Stimulated activated naive B cell treated with anti-CD40 and anti-IgM and Interleukin-4, amounts not matched to agents 10 μg/mL and 1 μg/mL and 100 μg/mL, for 72 hours (primary cell): ENCODE measurements at regions not wholly inside any gene's neighbourhood (a gene's known extent, or its start where the extent isn't known, plus 50 kb on each side); places are given as distances from the start of the nearest gene placed in this dataset.

Experiments used
- ATAC-seq, 2 donors: fragments of 150-1000 bp; cut with Tn5 transposase; replicated peaks; 2 replicates each; pipeline ENCODE4 v1.10.0; 2021; ENCODE audit warnings: moderate library complexity in 1 of 2
- DNase-seq: peaks from one replicate; pipeline ENCODE4 v3.0.0; 2021
- H3K27ac Mint-ChIP-seq: one replicate; pipeline ENCODE4 v1.8.0; 2022; ENCODE audit warnings: mild to moderate bottlenecking, mixed read lengths
- H3K27me3 Mint-ChIP-seq, 2 donors: one replicate each; pipeline ENCODE4 v1.8.0; 2022; ENCODE audit warnings: mixed read lengths in 2 of 2
- H3K36me3 Mint-ChIP-seq, 2 donors: one replicate each; pipeline ENCODE4 v1.8.0; 2022; ENCODE audit warnings: mixed read lengths in 2 of 2, mild to moderate bottlenecking in 1 of 2
- H3K4me1 Mint-ChIP-seq, 2 donors: one replicate each; pipeline ENCODE4 v1.8.0; 2022; ENCODE audit warnings: mixed read lengths in 2 of 2, mild to moderate bottlenecking in 1 of 2
- H3K4me3 Mint-ChIP-seq, 2 donors: one replicate each; pipeline ENCODE4 v1.8.0; 2022; ENCODE audit warnings: mild to moderate bottlenecking in 2 of 2, mixed read lengths in 2 of 2, moderate library complexity in 1 of 2
- H3K9me3 Mint-ChIP-seq, 2 donors: one replicate each; pipeline ENCODE4 v1.8.0; 2022; ENCODE audit warnings: mixed read lengths in 2 of 2, mild to moderate bottlenecking in 1 of 2

- no peak for ATAC-seq
- DNase-seq, result no peak
- Mint-ChIP-seq H3K9me3 (peaks cover 3 to 10% of the 10 kb centered on the region in 2 donors), H3K27me3 (no peaks in the 10 kb centered on the region), H3K4me1 (no peaks in the 10 kb centered on the region), H3K36me3 (no peaks in the 10 kb centered on the region), H3K4me3 (no peak overlapping the region), H3K27ac (no peak overlapping the region)
Measured at GRCh38 chr4:134328741-134329140, 127.2 kb upstream of the PABPC4L start.

GRCh38 chr4:134327274-134328122, 125.9 kb upstream of the PABPC4L start:
- ATAC-seq, result no peak
- H3K36me3 Mint-ChIP-seq, result no peaks in the 10 kb centered on the region
- no peaks in the 10 kb centered on the region for H3K4me1 Mint-ChIP-seq
- DNase-seq, result no peak
- H3K9me3 Mint-ChIP-seq, result peaks cover 3 to 10% of the 10 kb centered on the region in 2 donors
- no peaks in the 10 kb centered on the region for H3K27me3 Mint-ChIP-seq
- no peak overlapping the region for H3K27ac Mint-ChIP-seq
- H3K4me3 Mint-ChIP-seq, result no peak overlapping the region

GRCh38 chr4:134326866-134327265, 125.3 kb upstream of the PABPC4L start:
- H3K9me3 Mint-ChIP-seq, result peaks cover 3 to 10% of the 10 kb centered on the region in 2 donors
- H3K36me3 Mint-ChIP-seq, result no peaks in the 10 kb centered on the region
- ATAC-seq (no peak), DNase-seq (no peak)
- H3K27ac Mint-ChIP-seq, result no peak overlapping the region
- H3K4me3 Mint-ChIP-seq, result no peak overlapping the region
- H3K4me1 Mint-ChIP-seq, result no peaks in the 10 kb centered on the region
- no peaks in the 10 kb centered on the region for H3K27me3 Mint-ChIP-seq

- Mint-ChIP-seq H3K4me3 (no peak overlapping the region), H3K9me3 (peaks cover 8 to 13% of the 10 kb centered on the region in 2 donors)
- ATAC-seq, result no peak
Measured at GRCh38 chr4:134324179-134324578, 122.6 kb upstream of the PABPC4L start.

DNA sequence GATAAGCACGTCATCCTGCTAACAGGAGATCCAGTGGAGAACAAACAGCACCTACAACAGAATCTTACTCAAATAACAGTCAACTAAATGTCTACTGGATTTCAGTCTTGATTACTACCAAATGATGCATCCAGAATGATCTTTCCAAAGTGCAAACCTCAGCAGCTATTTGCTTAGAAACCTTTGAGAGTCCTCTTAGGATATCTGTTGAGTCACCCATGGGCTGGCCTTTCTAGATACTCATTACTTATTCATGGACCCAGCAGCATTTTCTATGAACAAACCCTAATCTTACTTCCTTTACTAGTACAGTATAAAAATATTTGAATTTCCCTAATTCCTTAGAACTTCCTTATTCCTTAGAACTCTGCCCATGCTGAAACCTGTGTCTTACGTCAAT, 118.5 kb upstream of the PABPC4L start:
- DNase-seq, result no peak
- Mint-ChIP-seq H3K27me3 (no peaks in the 10 kb centered on the region), H3K4me3 (no peak overlapping the region), H3K27ac (no peak overlapping the region), H3K4me1 (no peaks in the 10 kb centered on the region), H3K36me3 (no peaks in the 10 kb centered on the region), H3K9me3 (peaks cover 8 to 9% of the 10 kb centered on the region in 2 donors)
- no peak for ATAC-seq

More at GRCh38 chr4:134324179-134324578, 122.6 kb upstream of the PABPC4L start:
- H3K4me1 Mint-ChIP-seq, result no peaks in the 10 kb centered on the region
- DNase-seq, result no peak
- H3K36me3 Mint-ChIP-seq, result no peaks in the 10 kb centered on the region
- H3K27ac Mint-ChIP-seq, result no peak overlapping the region
- no peaks in the 10 kb centered on the region for H3K27me3 Mint-ChIP-seq

DNA sequence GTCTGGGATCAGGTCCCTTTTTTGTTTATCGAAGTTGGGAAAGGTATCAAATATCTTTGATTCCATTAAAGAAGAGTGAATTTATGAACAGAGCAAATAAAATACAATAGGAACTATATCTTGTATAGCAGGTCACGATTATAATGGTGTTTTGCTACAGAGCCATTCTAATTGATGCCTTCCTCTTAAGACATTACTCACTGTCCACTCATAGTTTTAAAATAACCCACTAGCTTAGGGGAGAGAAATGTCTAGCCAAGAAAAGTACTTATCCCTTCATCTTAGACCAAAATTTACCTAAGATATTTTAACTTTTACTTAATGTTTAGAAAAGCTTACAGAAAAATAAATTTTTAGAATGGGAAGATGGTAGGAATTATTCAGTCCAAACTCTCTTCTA, 112.0 kb upstream of the PABPC4L start:
- H3K4me1 Mint-ChIP-seq, result no peaks in the 10 kb centered on the region
- H3K9me3 Mint-ChIP-seq, result peaks cover 3 to 6% of the 10 kb centered on the region in 2 donors
- DNase-seq (no peak), ATAC-seq (no peak)
- H3K36me3 Mint-ChIP-seq, result no peaks in the 10 kb centered on the region
- H3K27me3 Mint-ChIP-seq, result no peaks in the 10 kb centered on the region
- H3K4me3 Mint-ChIP-seq, result no peak overlapping the region
- no peak overlapping the region for H3K27ac Mint-ChIP-seq

DNA sequence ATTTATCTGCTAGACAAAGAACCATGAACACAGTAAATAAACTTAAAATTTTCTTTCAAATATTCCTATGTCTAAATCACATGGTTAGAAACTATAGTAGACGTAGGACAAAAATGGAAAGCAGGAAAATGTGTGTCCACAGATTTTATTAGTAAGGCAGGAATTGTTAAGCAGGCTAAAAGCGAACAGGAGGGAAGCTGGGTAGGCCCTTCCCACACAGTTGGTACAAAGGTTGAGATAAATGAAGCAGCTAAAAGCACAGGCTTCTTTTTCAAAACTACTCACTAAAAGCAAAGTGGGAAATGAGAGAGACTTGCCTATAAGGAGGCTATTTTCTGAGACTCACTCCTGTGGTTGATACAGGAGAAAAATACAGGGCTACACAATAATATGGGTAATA, 108.1 kb upstream of the PABPC4L start:
- H3K27me3 Mint-ChIP-seq, result no peaks in the 10 kb centered on the region
- no peaks in the 10 kb centered on the region for H3K9me3 Mint-ChIP-seq
- no peak overlapping the region for H3K27ac Mint-ChIP-seq
- no peaks in the 10 kb centered on the region for H3K4me1 Mint-ChIP-seq
- no peak for ATAC-seq
- H3K36me3 Mint-ChIP-seq, result no peaks in the 10 kb centered on the region
- H3K4me3 Mint-ChIP-seq, result no peak overlapping the region
- no peak for DNase-seq

DNA sequence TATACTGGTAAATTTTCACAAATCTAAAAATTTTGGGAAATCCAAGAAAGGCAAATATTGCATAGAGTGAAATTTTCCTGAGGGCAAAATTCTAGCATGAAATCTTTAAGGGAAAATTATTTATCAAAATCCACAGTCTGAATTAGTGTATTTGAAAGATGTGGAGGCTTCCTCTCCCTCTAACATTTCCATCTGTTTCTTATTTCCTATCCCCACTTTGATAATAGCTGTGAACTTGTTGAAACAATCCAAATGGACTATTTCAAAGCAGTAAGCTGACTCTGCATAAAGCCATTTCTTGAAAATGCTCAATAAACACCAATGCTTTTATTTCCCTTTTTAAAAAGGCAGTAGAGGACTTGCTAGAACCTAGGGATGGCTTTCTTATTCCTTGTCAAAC, 107.3 kb upstream of the PABPC4L start:
- H3K27me3 Mint-ChIP-seq, result no peaks in the 10 kb centered on the region

GRCh38 chr4:134298313-134298712, 96.7 kb upstream of the PABPC4L start:
- no peaks in the 10 kb centered on the region for H3K36me3 Mint-ChIP-seq
- no peaks in the 10 kb centered on the region for H3K4me1 Mint-ChIP-seq
- H3K27ac Mint-ChIP-seq, result no peak overlapping the region
- no peaks in the 10 kb centered on the region for H3K27me3 Mint-ChIP-seq
- no peak for DNase-seq
- peaks cover 12 to 13% of the 10 kb centered on the region in 2 donors for H3K9me3 Mint-ChIP-seq
- ATAC-seq, result no peak
- H3K4me3 Mint-ChIP-seq, result no peak overlapping the region

More for the DNA sequence above, 107.3 kb upstream of the PABPC4L start:
- Mint-ChIP-seq H3K36me3 (no peaks in the 10 kb centered on the region), H3K4me3 (no peak overlapping the region), H3K4me1 (no peaks in the 10 kb centered on the region), H3K27ac (no peak overlapping the region), H3K9me3 (no peaks in the 10 kb centered on the region)
- ATAC-seq, result no peak
- no peak for DNase-seq

DNA sequence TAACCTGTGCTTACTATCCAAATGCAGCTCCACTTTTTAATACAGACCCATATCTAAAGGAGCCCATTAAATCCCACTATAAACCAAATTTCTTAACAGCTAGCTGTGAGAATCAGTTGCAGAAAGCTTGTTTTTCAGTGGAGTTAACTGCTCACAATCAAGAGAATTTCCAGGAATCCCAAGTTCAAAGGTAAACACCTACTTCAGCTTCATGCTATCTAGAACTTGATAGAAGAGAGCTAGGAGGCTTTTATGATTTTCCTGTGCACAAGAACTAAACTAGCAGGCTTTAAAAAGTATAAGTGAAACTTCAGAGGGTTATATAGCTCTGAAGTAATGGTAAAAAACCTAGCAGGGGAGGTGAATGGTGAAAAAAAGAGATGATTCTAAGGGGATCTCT, 96.2 kb upstream of the PABPC4L start:
- no peak overlapping the region for H3K27ac Mint-ChIP-seq

DNA sequence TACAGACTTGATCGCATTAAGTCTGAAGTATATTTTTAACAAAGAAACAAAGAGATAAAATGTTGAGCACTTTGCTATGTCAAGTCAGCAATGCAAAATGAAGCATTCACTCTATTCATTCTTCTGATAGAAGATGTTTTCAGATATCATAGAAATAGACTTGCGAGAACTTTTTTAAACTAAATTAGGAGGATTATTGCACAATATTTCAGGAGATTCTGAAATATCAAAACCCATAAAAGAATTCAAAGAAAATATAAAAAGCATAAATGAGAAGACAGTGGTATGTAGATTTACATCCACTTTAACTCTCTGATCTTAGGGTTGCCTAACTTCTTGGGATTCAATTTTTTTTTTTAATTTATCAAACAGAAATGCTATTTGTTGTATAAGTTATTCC, 81.1 kb upstream of the PABPC4L start:
- ATAC-seq, result no peak
- Mint-ChIP-seq H3K9me3 (peaks cover 2 to 4% of the 10 kb centered on the region in 2 donors), H3K36me3 (no peaks in the 10 kb centered on the region), H3K4me3 (no peak overlapping the region), H3K4me1 (no peaks in the 10 kb centered on the region), H3K27me3 (no peaks in the 10 kb centered on the region), H3K27ac (no peak overlapping the region)
- DNase-seq, result no peak

More for the DNA sequence above, 96.2 kb upstream of the PABPC4L start:
- Mint-ChIP-seq H3K4me1 (no peaks in the 10 kb centered on the region), H3K36me3 (no peaks in the 10 kb centered on the region), H3K27me3 (no peaks in the 10 kb centered on the region), H3K4me3 (no peak overlapping the region), H3K9me3 (peaks cover 10 to 12% of the 10 kb centered on the region in 2 donors)
- DNase-seq (no peak), ATAC-seq (no peak)

DNA sequence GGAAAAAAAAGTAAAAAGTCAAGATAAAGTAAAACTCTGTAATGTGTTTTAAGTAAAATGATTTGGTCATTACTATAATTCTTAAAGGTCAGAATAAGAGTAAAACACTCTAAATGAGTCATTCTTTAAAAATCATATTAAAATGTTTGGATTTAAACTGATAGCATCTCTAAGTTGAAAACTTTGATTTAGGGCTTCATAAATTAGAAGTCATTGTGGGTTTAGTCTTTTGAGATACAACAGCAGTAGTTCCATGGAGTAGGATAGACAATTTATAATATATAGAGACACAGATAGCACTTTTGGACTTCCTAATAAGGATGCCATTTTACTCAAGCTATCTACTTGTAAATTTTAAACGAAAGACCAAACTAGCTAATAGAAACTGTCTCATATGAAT, 77.1 kb upstream of the PABPC4L start:
- Mint-ChIP-seq H3K4me1 (no peaks in the 10 kb centered on the region), H3K4me3 (no peak overlapping the region), H3K36me3 (no peaks in the 10 kb centered on the region), H3K27me3 (no peaks in the 10 kb centered on the region), H3K27ac (no peak overlapping the region), H3K9me3 (peaks cover 3 to 4% of the 10 kb centered on the region in 2 donors)
- no peak for DNase-seq
- no peak for ATAC-seq

DNA sequence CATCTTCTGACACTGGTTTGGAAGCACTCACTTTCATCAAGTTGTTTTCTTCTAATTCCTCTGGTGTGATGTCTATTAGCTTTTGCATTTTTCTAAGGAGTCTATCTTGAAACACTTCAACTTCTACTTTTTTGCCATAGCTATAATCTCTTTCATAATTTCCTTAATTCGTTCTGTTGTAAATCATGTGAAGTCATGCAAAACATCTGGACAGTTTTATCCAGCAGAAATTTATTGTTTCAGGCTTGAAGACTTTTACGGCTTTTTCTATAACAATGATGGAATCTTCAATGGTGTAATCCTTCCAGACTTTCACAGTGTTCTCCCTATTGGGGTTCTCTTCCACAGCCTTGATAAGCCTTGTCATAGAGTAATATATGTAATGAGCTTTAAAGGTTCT, 74.9 kb upstream of the PABPC4L start:
- Mint-ChIP-seq H3K4me3 (no peak overlapping the region), H3K36me3 (no peaks in the 10 kb centered on the region), H3K27me3 (no peaks in the 10 kb centered on the region), H3K27ac (no peak overlapping the region), H3K9me3 (peaks cover 3 to 4% of the 10 kb centered on the region in 2 donors), H3K4me1 (no peaks in the 10 kb centered on the region)
- DNase-seq (no peak), ATAC-seq (no peak)

GRCh38 chr4:134260126-134260525, 58.5 kb upstream of the PABPC4L start:
- no peaks in the 10 kb centered on the region for H3K4me1 Mint-ChIP-seq
- ATAC-seq, result no peak
- no peak overlapping the region for H3K4me3 Mint-ChIP-seq
- H3K27ac Mint-ChIP-seq, result no peak overlapping the region
- H3K36me3 Mint-ChIP-seq, result no peaks in the 10 kb centered on the region
- H3K9me3 Mint-ChIP-seq, result peaks cover 6 to 11% of the 10 kb centered on the region in 2 donors
- no peaks in the 10 kb centered on the region for H3K27me3 Mint-ChIP-seq
- DNase-seq, result no peak
